Kasumi-1 (cell line): ENCODE measurements at regions not wholly inside any gene's neighbourhood (a gene's known extent, or its start where the extent isn't known, plus 50 kb on each side); places are given as distances from the start of the nearest gene placed in this dataset.
"Not testable (repeated sequence)": the region's sequence is repeated elsewhere in the genome, so short reads cannot be mapped to it uniquely, and the experiment has no call there.

Experiments
- DNase-seq, 2 experiments: peaks; one replicate each; lab custom pipeline; 2025; lab: John Stamatoyannopoulos, UW

DNA sequence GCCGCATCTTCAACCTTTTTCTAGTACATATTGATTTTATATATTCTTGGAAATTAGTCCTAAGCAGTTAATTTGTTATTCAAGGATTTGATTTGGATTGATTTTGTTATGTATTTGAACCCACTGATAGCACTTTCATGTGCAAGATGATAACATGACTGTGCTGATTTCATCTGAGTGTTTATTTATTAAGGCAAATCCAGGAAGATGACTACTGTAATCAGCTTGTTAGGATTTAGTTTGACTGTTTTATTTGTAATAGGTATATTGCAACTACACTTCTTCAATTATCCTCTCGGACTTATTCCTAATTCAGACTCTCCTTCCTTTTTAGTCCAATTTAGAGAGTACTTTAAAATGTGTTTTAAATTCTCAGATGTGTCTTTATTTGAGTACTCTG is 75.1 kb upstream of the PRKG1 start:
- DNase-seq: no peak

DNA sequence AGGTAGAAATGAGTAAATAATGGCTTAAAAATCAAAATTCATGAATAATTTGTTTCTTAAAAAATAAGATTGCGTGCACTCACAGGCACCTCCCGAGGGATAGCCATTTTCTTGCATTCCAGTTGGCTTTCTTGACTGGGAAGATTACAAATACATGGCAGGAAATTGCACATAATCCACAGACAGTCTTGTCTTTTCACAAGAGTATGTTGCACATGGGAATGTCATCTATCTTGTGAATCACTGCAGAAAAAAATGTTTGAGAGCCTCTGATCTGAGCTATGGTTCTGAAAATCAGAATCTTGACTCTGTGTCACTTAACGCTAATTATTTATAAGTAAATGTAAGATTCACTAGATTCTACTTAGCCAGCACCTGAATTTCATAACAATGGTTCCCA is 74.1 kb upstream of the PRKG1 start:
- DNase-seq: no peak

DNA sequence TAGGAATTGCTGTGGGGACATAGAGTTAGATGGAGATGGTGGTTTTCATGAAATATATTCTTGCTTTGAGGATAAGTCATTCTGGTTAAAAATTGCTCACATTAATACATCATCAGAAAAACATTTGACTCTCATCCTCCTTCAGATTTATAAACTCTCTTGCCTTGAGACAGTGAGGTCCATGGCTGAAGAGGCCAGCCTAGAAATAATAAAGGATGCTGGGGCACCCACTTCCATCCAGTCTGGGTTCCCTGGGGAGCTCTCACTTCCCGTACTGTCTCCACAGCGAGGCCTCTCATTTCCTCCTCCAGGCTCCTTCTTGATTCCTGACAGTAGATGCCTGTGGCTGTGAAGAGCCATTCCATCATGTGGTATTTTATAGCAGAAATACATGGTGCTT is 73.3 kb upstream of the PRKG1 start:
- DNase-seq: no peak

DNA sequence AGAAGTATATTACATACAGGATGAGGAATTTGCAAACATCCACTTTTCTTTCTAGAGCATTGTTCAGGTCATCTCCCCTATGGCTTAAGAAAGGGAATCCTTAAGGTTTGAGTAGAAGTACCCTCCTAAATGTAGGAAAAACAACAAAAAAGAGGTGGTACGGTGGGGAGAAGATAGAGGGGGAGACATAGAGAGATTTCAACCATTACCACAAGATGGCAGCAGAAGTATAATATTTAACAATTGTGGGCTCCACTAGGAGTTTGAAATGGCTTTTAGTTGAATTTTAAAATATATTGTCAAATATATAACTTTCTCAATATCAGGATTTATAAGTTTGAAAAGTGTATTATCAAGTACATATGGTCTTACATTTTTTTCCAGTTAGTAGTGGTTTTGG is 72.7 kb upstream of the PRKG1 start:
- peak; percentile 79 to 86 for DNase-seq

DNA sequence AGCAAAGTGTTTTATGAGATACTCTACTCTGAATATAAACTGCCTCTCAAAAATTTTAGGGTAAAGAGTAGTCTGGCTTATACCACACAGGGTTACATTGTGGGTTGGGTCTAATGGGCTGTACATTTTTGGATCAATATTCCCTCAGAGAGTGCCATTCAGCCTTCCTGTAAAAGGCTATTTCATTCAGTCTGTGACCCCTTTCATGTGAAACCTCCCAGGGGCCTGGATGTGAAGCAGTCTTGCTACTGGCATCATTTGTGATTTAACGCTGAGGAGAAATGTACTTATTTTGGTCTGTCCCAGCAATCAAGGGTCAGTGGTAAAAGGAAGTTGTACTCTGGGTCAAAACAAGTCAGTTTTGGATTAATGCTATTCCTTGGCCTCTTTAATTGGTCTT is 71.8 kb upstream of the PRKG1 start:
- no peak for DNase-seq

DNA sequence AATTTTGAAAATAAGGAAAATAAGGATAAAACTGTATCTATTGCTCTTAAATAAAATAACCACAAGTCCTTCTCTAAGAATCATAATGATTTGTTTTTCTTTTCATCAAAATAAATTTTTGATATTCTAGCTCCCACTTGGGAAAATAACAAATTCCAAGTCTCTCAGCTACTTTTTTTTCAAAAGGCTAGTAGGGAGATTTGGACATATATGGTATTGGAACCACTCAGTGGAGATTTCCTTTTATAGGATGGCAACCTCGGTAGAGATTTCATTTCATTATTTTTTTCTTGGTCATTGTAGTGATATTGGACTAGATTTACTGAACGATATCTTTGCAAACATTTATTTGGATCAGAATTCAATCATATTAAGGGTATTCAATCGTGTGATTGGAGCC is 69.5 kb upstream of the PRKG1 start:
- no peak for DNase-seq

DNA sequence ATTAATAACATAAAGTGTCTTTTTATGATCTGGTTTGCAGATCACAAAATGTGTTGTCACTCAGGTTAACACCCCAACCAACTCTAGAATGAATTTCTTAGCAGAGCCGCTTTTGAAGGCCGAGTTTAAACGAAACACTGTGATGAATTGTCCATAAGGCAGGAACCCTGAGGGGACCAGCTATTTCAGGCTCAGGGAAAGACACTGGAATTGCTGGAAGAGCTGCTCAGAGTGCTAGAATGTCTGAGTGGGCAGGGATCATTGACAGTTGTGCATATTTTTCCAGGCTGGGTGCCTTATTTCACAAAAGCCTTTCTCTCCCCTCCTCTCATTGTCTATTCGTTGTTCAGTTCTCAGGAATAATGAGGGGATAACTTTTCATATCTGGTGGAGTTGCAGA is 68.7 kb upstream of the PRKG1 start:
- no peak for DNase-seq

DNA sequence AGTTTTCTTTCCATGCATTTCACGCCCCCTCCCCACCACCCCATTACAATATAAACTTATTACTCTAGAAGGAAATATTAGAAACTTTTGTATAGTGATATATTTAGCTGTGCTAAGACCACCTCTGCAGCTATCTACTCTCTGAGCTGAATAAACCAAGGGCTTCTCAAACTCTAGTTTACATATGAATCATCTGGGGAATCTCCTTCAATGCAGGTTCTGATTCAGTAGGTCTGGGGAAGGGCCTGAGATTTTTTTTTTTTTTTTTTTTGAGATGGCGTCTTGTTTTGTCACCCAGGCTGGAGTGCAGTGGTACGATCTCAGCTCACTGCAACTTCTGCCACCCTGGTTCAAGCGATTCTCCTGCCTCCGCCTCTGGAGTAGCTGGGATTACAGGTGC is 67.6 kb upstream of the PRKG1 start:
- DNase-seq: no peak

DNA sequence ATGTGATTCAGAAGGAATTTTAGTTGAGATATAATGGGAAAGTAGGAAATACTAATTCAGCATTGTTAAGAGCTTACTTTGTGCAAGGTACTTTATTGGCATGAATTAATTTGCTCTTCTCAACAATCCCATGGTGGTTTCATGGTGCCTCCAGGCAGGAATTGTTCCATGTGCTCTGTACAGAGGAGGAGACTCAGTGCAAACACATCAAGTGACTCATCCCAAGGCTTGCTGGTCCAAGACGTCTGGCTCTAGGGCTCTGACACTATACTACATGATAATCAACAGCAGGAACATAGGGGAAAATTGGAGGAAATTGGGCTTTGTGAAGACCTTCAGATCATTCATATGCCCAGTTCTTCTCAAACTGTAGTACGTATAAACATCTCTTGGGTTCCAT is 66.5 kb upstream of the PRKG1 start:
- no peak for DNase-seq

DNA sequence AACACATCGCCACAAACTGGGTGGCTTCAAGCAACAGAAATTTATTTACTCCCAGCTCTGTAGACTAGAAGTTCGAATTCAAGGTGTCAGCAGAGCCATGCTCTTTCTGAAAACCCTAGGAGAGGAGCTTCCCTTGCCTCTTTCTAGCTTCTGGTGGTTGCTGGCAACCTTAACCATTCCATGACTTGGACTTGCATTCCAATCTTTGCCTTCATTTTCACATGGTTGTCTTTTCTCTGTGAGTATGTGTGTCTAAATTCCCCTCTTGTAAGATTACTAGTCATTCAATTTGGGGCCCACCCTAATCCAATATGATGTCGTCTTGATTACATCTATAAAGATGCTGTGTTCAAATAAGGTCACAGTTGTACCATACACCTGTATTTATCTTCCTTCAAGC is 65.9 kb upstream of the PRKG1 start:
- DNase-seq: no peak

DNA sequence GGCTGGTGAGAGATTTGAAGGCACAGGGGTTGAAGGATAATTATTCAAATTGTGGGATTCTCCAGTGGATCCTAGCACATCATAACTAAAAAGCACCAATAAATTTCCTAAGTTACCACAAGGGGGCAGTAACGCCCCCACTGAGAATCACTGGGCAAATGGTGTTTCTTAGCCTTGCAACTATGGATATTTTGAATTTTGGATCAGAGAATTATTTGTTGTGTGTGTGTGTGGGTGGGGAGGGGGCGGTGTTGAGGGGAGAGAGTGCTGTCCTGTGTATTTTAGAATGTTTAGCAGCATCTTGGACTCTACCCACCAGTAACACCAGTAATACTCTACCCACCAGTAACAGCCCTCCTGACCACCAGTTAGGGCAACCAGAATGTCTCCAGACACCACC is 63.3 kb upstream of the PRKG1 start:
- peak; percentile 64 to 76 for DNase-seq

DNA sequence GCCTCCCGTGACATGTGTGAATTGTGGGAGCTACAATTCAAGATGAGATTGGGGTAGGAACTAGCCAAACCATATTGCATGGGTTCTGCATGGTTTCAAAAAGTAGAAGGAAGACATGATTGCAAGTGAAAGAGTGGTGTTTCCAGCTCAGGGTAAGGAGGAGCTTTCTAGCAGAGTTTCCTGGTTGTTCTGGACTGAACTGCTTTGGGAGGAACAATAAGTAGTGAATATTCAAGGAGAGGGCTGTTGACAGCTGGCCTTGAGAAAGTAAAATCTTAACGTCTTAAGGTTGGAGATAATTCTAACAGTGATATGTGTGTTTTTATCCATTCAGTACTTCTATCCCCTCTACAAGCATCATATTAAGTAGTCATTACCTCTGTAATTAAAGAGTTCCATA is 62.2 kb upstream of the PRKG1 start:
- DNase-seq: no peak

DNA sequence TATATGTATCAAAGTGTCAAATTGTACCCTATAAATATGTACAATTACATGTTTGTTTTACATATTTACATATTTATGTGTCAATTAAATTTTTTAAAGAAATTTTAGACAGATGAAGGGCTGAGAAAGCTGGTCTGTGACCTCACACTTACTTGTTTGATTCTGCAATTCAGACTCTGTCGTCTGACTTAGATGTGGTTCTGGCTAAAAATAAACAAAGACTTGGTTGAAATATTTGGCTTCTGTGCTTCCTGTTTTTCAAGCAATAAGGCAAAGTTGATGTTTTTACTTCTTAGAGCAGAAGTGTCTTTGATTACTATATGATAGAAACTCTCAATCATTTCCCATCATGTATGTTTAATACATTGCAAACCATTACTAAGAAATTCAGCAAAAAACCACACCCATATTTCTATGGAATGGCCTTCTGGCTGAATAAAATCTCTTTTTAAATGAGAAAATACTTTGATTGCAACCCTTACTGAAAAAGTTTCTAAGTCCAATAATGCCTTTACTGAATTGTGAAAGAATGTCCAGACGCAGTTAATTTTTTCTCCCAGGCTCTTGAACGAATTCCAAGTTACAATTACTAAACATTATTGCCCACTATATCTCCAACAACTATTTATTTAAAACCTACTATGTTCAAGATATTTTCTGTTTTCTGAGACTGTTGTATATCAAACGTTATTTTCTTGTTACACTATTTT is 59.5 kb upstream of the PRKG1 start:
- peak; percentile 33 to 38 for DNase-seq

DNA sequence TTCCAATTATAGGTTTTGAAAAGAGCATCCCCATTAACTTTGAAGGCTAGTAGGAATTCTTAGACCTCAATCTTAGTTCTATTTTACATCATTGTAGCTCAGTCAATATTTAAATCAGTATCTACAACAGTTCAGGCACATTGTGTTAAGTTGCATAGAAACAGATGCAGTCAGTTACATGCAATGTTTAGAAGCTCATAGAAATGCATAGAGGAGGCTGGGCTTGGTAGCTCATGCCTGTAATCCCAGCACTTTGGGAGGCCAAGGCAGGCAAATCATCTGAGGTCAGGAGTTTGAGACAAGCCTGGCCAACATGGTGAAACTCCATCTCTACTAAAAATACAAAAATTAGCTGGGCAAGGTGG is 58.9 kb upstream of the PRKG1 start:
- not testable (repeated sequence) for DNase-seq

DNA sequence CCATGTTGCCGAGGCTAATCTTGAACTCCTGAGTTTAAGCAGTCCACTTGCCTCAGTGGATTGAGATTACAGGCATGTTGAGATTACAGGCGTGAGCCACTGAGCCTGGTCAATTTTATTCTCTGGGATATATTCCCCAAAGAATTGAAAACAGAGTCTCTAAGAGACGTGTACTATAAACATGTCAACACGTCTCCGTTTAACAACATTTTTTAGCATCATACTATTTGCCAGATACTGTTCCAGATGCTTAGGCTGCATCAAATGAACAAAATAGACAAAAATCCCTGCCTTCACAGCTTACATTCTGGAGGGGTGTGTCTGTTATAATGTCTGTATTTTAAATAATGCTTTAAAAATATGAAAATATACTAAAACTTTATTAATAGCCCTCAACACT is 54.1 kb upstream of the PRKG1 start:
- DNase-seq: no peak

DNA sequence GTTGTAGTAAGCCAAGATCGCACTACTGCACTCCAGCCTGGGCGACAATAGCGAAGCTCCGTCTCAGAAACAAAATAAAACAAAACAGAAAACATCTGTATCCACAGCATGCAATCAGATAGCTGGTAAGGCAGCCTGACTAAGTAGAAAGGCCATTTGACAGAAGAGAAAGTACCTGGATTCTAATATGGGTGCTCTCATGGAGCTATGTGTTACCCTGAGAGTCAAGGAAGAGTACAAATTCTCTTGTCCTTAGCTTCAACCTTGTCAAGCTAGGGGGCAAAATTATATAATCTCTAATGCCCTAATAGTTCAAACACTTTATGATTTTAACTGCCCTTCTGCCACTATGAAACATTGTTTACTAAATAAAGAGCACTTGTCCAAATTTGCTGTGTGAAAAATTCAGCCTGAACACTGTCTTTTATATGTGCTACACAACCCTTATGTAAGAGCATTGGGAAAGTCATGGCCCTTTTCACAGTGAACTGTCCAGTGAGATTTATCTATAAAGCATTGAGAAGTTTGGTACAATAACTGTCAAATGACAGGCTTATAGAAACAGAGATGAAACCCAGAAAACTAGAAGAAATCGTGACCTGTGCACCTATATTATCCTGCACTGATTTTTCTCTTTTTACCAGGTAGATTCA is 51.2 kb upstream of the PRKG1 start:
- DNase-seq: no peak

DNA sequence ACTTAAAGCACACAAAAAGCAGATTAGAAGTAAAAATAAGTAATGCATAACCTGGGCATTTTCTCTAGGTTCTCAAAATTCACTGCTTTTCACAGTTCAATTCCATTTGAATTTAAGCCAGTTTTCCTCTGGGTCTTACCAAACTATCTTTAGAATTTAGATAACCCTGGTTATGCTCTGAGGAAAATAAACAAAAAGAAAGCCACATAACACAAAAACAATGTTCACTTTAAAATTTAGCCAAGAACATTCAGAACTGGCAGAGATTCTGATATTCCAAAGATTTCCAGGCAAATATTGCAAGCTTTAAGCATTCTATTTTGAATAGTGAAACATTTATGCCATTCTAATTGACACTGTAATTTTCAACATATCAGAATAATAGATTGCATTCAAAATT is 50.7 kb upstream of the PRKG1 start:
- DNase-seq: no peak
